ENCODE measurements at regions not wholly inside any gene's neighbourhood (a gene's known extent, or its start where the extent isn't known, plus 50 kb on each side); places are given as distances from the start of the nearest gene placed in this dataset.
A peak's percentile ranks its signal among the peaks of the same experiment; 100 is the strongest.

- no peak for DNase-seq
Measured at GRCh38 chr7:41024126-41024525, 678.8 kb downstream of the INHBA start.

- DNase-seq = no peak
Measured at GRCh38 chr7:41020056-41020455, 682.8 kb downstream of the INHBA start.

- no peak for DNase-seq
Measured at GRCh38 chr7:41013117-41013516, 689.8 kb downstream of the INHBA start.

GRCh38 chr7:41012041-41012440 lies 690.8 kb downstream of the INHBA start:
- DNase-seq = no peak

- no peak for DNase-seq
Measured at GRCh38 chr7:41010967-41011366, 691.9 kb downstream of the INHBA start.

- DNase-seq = no peak
Measured at GRCh38 chr7:41010418-41010817, 692.5 kb downstream of the INHBA start.

GRCh38 chr7:41007811-41008210 lies 695.1 kb downstream of the INHBA start:
- no peak for DNase-seq

GRCh38 chr7:41007351-41007751 lies 695.5 kb downstream of the INHBA start:
- no peak for DNase-seq

GRCh38 chr7:41006306-41006995 lies 696.4 kb downstream of the INHBA start:
- no peak for DNase-seq

GRCh38 chr7:41005374-41005901 lies 697.5 kb downstream of the INHBA start:
- no peak for DNase-seq

GRCh38 chr7:41003977-41004376 lies 698.9 kb downstream of the INHBA start:
- no peak for DNase-seq

GRCh38 chr7:41003611-41003940 lies 699.3 kb downstream of the INHBA start:
- no peak for DNase-seq

GRCh38 chr7:41002741-41003610 lies 699.9 kb downstream of the INHBA start:
- peak; percentile 39 for DNase-seq

- DNase-seq = no peak
Measured at GRCh38 chr7:41000042-41000441, 702.8 kb downstream of the INHBA start.

GRCh38 chr7:40996233-40996677 lies 706.6 kb downstream of the INHBA start:
- DNase-seq = no peak

GRCh38 chr7:40990841-40991240 lies 712.0 kb downstream of the INHBA start:
- no peak for DNase-seq

GRCh38 chr7:40987571-40987970 lies 715.3 kb downstream of the INHBA start:
- no peak for DNase-seq

GRCh38 chr7:40986351-40986873 lies 716.5 kb downstream of the INHBA start:
- DNase-seq = no peak

- no peak for DNase-seq
Measured at GRCh38 chr7:40983111-40983510, 719.8 kb downstream of the INHBA start.

- DNase-seq = no peak
Measured at GRCh38 chr7:40979296-40979695, 723.6 kb downstream of the INHBA start.

- DNase-seq = no peak
Measured at GRCh38 chr7:40978047-40978446, 724.8 kb downstream of the INHBA start.

GRCh38 chr7:40977533-40977932 lies 725.4 kb downstream of the INHBA start:
- DNase-seq = no peak

- DNase-seq = no peak
Measured at GRCh38 chr7:40972426-40972825, 730.5 kb downstream of the INHBA start.

GRCh38 chr7:40969641-40970040 lies 733.2 kb downstream of the INHBA start:
- no peak for DNase-seq

Measured in RPMI8226 (cell line).